DND-41 (cell line): ENCODE measurements at regions not wholly inside any gene's neighbourhood (a gene's known extent, or its start where the extent isn't known, plus 50 kb on each side); places are given as distances from the start of the nearest gene placed in this dataset.
A peak's percentile ranks its signal among the peaks of the same experiment; 100 is the strongest.
"Not testable (repeated sequence)": the region's sequence is repeated elsewhere in the genome, so short reads cannot be mapped to it uniquely, and the experiment has no call there.

ENCODE experiments used
- ATAC-seq: fragments of 200-7000 bp; cut with Tn5 transposase; 3 replicates; pipeline ENCODE4 v1.9.1; 2021; ENCODE audit warnings: low read depth; ENCODE audit not compliant: insufficient read depth
- DNase-seq: peaks from one replicate; pipeline ENCODE4 v3.0.0-alpha.2; 2020
- H2AFZ ChIP-seq: 2 replicates; pipeline ENCODE4 v1.6.0; 2012; ENCODE audit warnings: low read depth, low read length
- H3K27ac ChIP-seq: 2 replicates; pipeline ENCODE4 v1.5.1; 2012; ENCODE audit warnings: low read length, inconsistent platforms
- H3K27me3 ChIP-seq: fragments of 200-600 bp; sonication (generic); 2 replicates; pipeline ENCODE4 v1.6.0; 2012; ENCODE audit warnings: low read length, mild to moderate bottlenecking, inconsistent platforms; ENCODE audit not compliant: insufficient read depth, poor library complexity
- H3K36me3 ChIP-seq: 2 replicates; pipeline ENCODE4 v1.5.1; 2012; ENCODE audit warnings: low read length, inconsistent platforms; ENCODE audit not compliant: insufficient read depth
- H3K4me1 ChIP-seq: 2 replicates; pipeline ENCODE4 v1.5.1; 2012; ENCODE audit warnings: mild to moderate bottlenecking, low read length; ENCODE audit not compliant: insufficient read depth
- H3K4me2 ChIP-seq: 2 replicates; pipeline ENCODE4 v1.6.0; 2012; ENCODE audit warnings: mild to moderate bottlenecking, moderate library complexity, low read length, inconsistent platforms; ENCODE audit not compliant: insufficient read depth
- H3K4me3 ChIP-seq, 2 experiments: fragments of 200-600 bp in 1 of 2; shearing (Covaris generic) in 1 of 2; 2 replicates each; pipeline ENCODE4 v1.5.1; 2012 to 2016; ENCODE audit warnings: inconsistent platforms in 2 of 2, low read length in 2 of 2, mild to moderate bottlenecking in 2 of 2, low read depth in 1 of 2, moderate library complexity in 1 of 2
- H3K79me2 ChIP-seq: 2 replicates; pipeline ENCODE4 v1.6.0; 2012; ENCODE audit warnings: low read length, inconsistent platforms; ENCODE audit not compliant: insufficient read depth
- H3K9ac ChIP-seq: 2 replicates; pipeline ENCODE4 v1.6.0; 2012; ENCODE audit warnings: low read depth, mild to moderate bottlenecking, inconsistent platforms, low read length, moderate library complexity
- H3K9me3 ChIP-seq: 2 replicates; pipeline ENCODE4 v1.5.1; 2012; ENCODE audit warnings: low read length, moderate library complexity, mild to moderate bottlenecking, inconsistent platforms; ENCODE audit not compliant: insufficient read depth, severe bottlenecking
- H4K20me1 ChIP-seq: 2 replicates; pipeline ENCODE4 v1.6.0; 2012; ENCODE audit warnings: low read length; ENCODE audit not compliant: insufficient read depth
- EZH2 ChIP-seq: IDR thresholded peaks from 3 replicates; pipeline ENCODE4 v1.6.1; 2012; ENCODE audit warnings: borderline replicate concordance, low read depth, mild to moderate bottlenecking, moderate library complexity, low read length, inconsistent platforms; ENCODE audit not compliant: severe bottlenecking
- TF ChIP-seq, protein P1 (sequence below): IDR thresholded peaks from 2 replicates; pipeline ENCODE4 v1.5.1; 2012; ENCODE audit warnings: borderline replicate concordance, low read length, moderate library complexity, mild to moderate bottlenecking; ENCODE audit not compliant: poor library complexity, severe bottlenecking; ENCODE audit errors: extremely low read depth

DNA sequence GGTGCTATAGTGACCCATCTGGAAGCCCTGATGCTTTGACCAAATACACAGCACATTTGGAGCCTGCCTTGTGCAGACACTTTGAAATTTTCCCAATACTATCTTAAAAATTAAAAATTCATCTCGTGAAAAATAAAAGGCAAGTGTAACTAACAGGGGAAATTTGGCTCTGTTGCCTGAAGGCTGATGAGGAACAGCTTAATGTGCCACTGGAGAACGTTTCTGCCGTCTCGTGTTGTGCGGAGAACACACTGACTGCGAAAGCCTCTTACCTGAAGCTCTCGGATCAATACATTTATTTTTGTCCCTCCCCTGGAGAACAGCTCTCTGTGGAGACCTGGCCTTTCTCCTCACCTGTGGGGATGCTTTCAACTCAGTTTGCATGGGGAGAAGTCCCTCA is 77.2 kb upstream of the CHST15 start:
- no peaks in the 10 kb centered on the region for H4K20me1 ChIP-seq
- H2AFZ ChIP-seq, result no peak overlapping the region
- DNase-seq (peak; percentile 2), ATAC-seq (no peak)
- H3K9me3 ChIP-seq, result no peaks in the 10 kb centered on the region
- H3K27me3 ChIP-seq, result no peaks in the 10 kb centered on the region
- peaks cover 10% of the 10 kb centered on the region for H3K4me1 ChIP-seq
- no peak overlapping the region for H3K4me3 ChIP-seq
- TF ChIP-seq EZH2, result no peak
- TF ChIP-seq, protein P1, sequence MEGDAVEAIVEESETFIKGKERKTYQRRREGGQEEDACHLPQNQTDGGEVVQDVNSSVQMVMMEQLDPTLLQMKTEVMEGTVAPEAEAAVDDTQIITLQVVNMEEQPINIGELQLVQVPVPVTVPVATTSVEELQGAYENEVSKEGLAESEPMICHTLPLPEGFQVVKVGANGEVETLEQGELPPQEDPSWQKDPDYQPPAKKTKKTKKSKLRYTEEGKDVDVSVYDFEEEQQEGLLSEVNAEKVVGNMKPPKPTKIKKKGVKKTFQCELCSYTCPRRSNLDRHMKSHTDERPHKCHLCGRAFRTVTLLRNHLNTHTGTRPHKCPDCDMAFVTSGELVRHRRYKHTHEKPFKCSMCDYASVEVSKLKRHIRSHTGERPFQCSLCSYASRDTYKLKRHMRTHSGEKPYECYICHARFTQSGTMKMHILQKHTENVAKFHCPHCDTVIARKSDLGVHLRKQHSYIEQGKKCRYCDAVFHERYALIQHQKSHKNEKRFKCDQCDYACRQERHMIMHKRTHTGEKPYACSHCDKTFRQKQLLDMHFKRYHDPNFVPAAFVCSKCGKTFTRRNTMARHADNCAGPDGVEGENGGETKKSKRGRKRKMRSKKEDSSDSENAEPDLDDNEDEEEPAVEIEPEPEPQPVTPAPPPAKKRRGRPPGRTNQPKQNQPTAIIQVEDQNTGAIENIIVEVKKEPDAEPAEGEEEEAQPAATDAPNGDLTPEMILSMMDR, result no peak
- H3K4me2 ChIP-seq, result no peak overlapping the region
- H3K79me2 ChIP-seq, result no peaks in the 10 kb centered on the region
- H3K27ac ChIP-seq, result no peak overlapping the region
- no peaks in the 10 kb centered on the region for H3K36me3 ChIP-seq
- no peak overlapping the region for H3K9ac ChIP-seq

DNA sequence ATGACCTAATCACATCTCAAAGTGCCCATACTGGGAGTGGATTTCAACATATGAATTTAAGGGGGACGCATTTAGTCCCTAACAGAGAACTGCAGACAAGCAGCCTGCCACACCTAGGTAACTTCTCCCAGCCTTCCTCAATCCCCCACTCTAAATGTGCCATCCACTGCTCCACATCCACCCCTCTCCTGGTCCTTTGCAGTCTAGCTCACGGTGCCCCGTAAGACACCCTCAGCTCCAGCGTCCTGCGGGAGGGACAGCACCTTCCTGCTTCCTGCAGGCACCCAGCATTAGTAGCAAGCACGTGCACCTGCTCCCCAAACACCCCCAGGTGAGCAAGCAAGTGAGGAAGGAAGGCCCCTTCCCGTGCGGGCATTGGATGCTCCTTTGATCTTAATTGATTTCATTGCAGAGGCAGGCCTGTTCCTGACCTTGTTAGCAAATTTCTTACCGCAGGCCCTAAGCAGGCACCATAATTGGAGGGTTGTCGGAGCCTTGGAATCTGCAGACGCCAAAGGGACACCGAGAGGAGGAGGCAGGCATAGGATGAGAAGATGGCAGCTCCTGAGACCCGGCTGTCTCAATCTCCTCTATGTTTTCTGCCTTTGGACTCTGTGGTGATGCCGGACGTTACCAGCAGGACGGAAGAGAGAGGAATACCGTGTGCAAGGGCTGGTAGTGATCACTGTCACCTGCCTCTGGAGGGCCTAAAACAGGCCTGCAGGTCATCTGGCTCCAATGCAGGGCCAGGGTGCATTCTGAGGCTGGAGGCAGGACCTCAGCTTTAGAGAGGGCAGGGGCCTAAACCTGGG is 75.8 kb upstream of the CHST15 start:
- no peaks in the 10 kb centered on the region for H4K20me1 ChIP-seq
- DNase-seq (peak; percentile 5), ATAC-seq (no peak)
- no peaks in the 10 kb centered on the region for H3K27me3 ChIP-seq
- no peaks in the 10 kb centered on the region for H3K9me3 ChIP-seq
- no peaks in the 10 kb centered on the region for H3K36me3 ChIP-seq
- no peak overlapping the region for H3K27ac ChIP-seq
- no peaks in the 10 kb centered on the region for H3K79me2 ChIP-seq
- no peak overlapping the region for H3K4me3 ChIP-seq
- H2AFZ ChIP-seq, result no peak overlapping the region
- no peak overlapping the region for H3K9ac ChIP-seq
- H3K4me1 ChIP-seq, result no peaks in the 10 kb centered on the region
- H3K4me2 ChIP-seq, result no peak overlapping the region
- no peak for TF ChIP-seq EZH2
- TF ChIP-seq, protein P1, result no peak

DNA sequence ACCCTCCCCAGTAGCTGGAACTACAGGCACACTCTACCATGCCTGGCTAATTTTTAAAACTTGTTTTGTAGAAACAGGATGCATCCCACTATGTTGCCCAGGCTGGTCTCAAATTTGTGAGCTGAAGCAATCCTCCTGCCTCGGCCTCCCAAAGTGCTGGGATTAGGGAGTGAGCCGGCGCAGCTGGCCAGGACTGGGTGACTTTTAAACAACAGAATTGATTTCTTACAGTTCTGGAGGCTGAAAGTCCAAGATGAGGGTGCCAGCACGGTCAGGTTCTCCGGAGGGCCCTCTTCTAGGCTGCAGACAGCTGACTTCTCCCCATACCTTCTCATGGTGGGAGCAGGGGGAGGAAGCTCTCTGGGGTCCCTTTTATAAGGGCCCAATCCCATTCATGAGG is 75.2 kb upstream of the CHST15 start:
- Histone ChIP-seq H3K9ac (no peak overlapping the region), H4K20me1 (no peaks in the 10 kb centered on the region), H3K4me2 (no peak overlapping the region), H3K4me3 (no peak overlapping the region), H3K9me3 (no peaks in the 10 kb centered on the region), H3K27ac (no peak overlapping the region), H3K27me3 (no peaks in the 10 kb centered on the region), H2AFZ (no peak overlapping the region), H3K36me3 (no peaks in the 10 kb centered on the region), H3K79me2 (no peaks in the 10 kb centered on the region), H3K4me1 (no peaks in the 10 kb centered on the region)
- TF ChIP-seq, protein P1, result no peak
- no peak for TF ChIP-seq EZH2
- ATAC-seq, result no peak
- peak; percentile 2 for DNase-seq

DNA sequence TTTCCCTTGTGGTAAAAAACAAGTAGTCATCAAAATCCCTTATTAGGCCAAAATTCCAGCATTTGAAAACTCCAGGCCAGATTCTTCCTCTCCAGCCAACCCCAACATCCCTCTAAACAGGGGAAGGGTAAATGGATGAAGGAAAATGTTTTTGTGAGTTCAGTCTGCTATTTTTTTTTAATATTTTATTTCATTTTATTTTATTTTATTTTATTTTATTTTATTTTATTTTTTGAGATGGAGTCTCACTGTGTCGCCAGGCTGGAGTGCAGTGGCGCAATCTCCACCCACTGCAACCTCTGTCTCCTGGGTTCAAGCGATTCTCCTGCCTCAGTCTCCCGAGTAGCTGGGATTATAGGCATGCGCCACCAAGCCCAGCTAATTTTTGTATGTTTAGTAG is 74.5 kb upstream of the CHST15 start:
- not testable (repeated sequence) for H3K27ac ChIP-seq, H3K27me3 ChIP-seq, DNase-seq, H3K79me2 ChIP-seq, H3K9ac ChIP-seq, H3K9me3 ChIP-seq, H2AFZ ChIP-seq, H3K4me2 ChIP-seq, H3K4me1 ChIP-seq, H3K36me3 ChIP-seq, H4K20me1 ChIP-seq, ATAC-seq, H3K4me3 ChIP-seq
